ENCODE measurements at regions not wholly inside any gene's neighbourhood (a gene's known extent, or its start where the extent isn't known, plus 50 kb on each side); places are given as distances from the start of the nearest gene placed in this dataset.

GRCh38 chr15:95635666-95636065 lies 694.8 kb upstream of the NR2F2 start:
- TF ChIP-seq CTCF (IDR thresholded peaks at IDR 0.05), result no peak
- no peak for TF ChIP-seq POLR2AphosphoS5 (IDR thresholded peaks at IDR 0.05)
- no peak for TF ChIP-seq EP300 (IDR thresholded peaks at IDR 0.05)
